ENCODE measurements at regions not wholly inside any gene's neighbourhood (a gene's known extent, or its start where the extent isn't known, plus 50 kb on each side); places are given as distances from the start of the nearest gene placed in this dataset.

- TF ChIP-seq ZNF777 (tag by site-specific recombination; IDR thresholded peaks at IDR 0.05; ENCODE audit: borderline replicate concordance) = no peak
- no peak for TF ChIP-seq ZSCAN30 (tag by site-specific recombination; IDR thresholded peaks at IDR 0.05)
- TF ChIP-seq ZNF48 (tag by site-specific recombination; IDR thresholded peaks at IDR 0.05) = no peak
- TF ChIP-seq SETDB1 (IDR thresholded peaks at IDR 0.05; ENCODE audit: insufficient read length, low read length) = no peak
- TF ChIP-seq GLIS1 (tag by site-specific recombination; IDR thresholded peaks at IDR 0.05) = no peak
- no peak for TF ChIP-seq GLI4 (tag by site-specific recombination; IDR thresholded peaks at IDR 0.05)
- TF ChIP-seq ZNF639 (tag by site-specific recombination; IDR thresholded peaks at IDR 0.05) = no peak
Measured at GRCh38 chr15:31845791-31846190, 184.5 kb upstream of the CHRNA7 start (continued).

GRCh38 chr15:31847961-31848360 is 182.4 kb upstream of the CHRNA7 start:
- POLR2A ChIA-PET = no interaction called here
- CTCF ChIA-PET = no interaction called here

GRCh38 chr15:31848621-31849020 is 181.7 kb upstream of the CHRNA7 start:
- H3K36me3 ChIP-seq (ENCODE audit: control insufficient read depth in 2 of 2, insufficient read depth in 1 of 2, low read length in 2 of 2) = no peaks in the 10 kb centered on the region
- no peak overlapping the region for H3K27ac ChIP-seq (ENCODE audit: extremely low read depth, low read depth, low read length)
- no peak overlapping the region for H3K4me3 ChIP-seq (ENCODE audit: low read depth, low read length)
- ChIA-PET CTCF (no interaction called here), POLR2A (no interaction called here)
- no peaks in the 10 kb centered on the region for H3K4me1 ChIP-seq (ENCODE audit: control insufficient read depth, insufficient read depth, low read length)
- TF ChIP-seq ZNF133 (tag by site-specific recombination; IDR thresholded peaks at IDR 0.05) (no peak), PRDM4 (tag by site-specific recombination; IDR thresholded peaks at IDR 0.05) (no peak), ZNF837 (tag by site-specific recombination; IDR thresholded peaks at IDR 0.05) (no peak), ZNF362 (tag by site-specific recombination; IDR thresholded peaks at IDR 0.05) (no peak), ZSCAN5A (tag by site-specific recombination; IDR thresholded peaks at IDR 0.05) (no peak), ZNF169 (tag by site-specific recombination; IDR thresholded peaks at IDR 0.05) (no peak), ZFP41 (tag by site-specific recombination; IDR thresholded peaks at IDR 0.05; ENCODE audit: borderline replicate concordance) (no peak), ZNF501 (tag by site-specific recombination; IDR thresholded peaks at IDR 0.05) (no peak), ZNF585B (tag by site-specific recombination; IDR thresholded peaks at IDR 0.05) (no peak)
- H3K9me3 ChIP-seq (ENCODE audit: control insufficient read depth, insufficient read depth, low read depth, low read length) = no peaks in the 10 kb centered on the region

More at GRCh38 chr15:31847961-31848360, 182.4 kb upstream of the CHRNA7 start:
- H3K27ac ChIP-seq (ENCODE audit: extremely low read depth, low read depth, low read length) = no peak overlapping the region
- TF ChIP-seq MZF1 (tag by site-specific recombination; IDR thresholded peaks at IDR 0.05; ENCODE audit: borderline replicate concordance) (no peak), ZNF621 (tag by site-specific recombination; IDR thresholded peaks at IDR 0.05) (no peak), ZSCAN4 (tag by site-specific recombination; IDR thresholded peaks at IDR 0.05) (no peak), ZNF239 (tag by site-specific recombination; IDR thresholded peaks at IDR 0.05) (no peak), ZFP69B (tag by site-specific recombination; IDR thresholded peaks at IDR 0.05) (no peak), ZNF354C (tag by site-specific recombination; IDR thresholded peaks at IDR 0.05; ENCODE audit: borderline replicate concordance, low read depth) (no peak)
- H3K4me1 ChIP-seq (ENCODE audit: control insufficient read depth, insufficient read depth, low read length) = no peaks in the 10 kb centered on the region
- H3K36me3 ChIP-seq (ENCODE audit: control insufficient read depth in 2 of 2, insufficient read depth in 1 of 2, low read length in 2 of 2) = no peaks in the 10 kb centered on the region
- no peak overlapping the region for H3K4me3 ChIP-seq (ENCODE audit: low read depth, low read length)
- H3K9me3 ChIP-seq (ENCODE audit: control insufficient read depth, insufficient read depth, low read depth, low read length) = no peaks in the 10 kb centered on the region

Data from HEK293 (cell line).